GM23248 (cell line): ENCODE measurements at regions not wholly inside any gene's neighbourhood (a gene's known extent, or its start where the extent isn't known, plus 50 kb on each side); places are given as distances from the start of the nearest gene placed in this dataset.

Experiments used
- DNase-seq: peaks from one replicate; pipeline ENCODE4 v3.0.0-alpha.2; 2015
- H2AFZ ChIP-seq: fragments of 200-600 bp; sonication (generic); 2 replicates; pipeline ENCODE4 v1.6.1; 2016; ENCODE audit warnings: antibody characterized with exemption
- H3F3A ChIP-seq: fragments of 200-600 bp; sonication (generic); 2 replicates; pipeline ENCODE4 v1.6.1; 2016; ENCODE audit warnings: mild to moderate bottlenecking, antibody characterized with exemption, mixed run types; ENCODE audit not compliant: insufficient read depth
- H3K27ac ChIP-seq: fragments of 200-600 bp; sonication (generic); 2 replicates; pipeline ENCODE4 v1.5.1; 2016; ENCODE audit warnings: mild to moderate bottlenecking
- H3K27me3 ChIP-seq: fragments of 200-600 bp; sonication (generic); replicated peaks from 2 replicates; pipeline ENCODE4 v1.6.1; 2016; ENCODE audit warnings: mild to moderate bottlenecking; ENCODE audit not compliant: insufficient read depth
- H3K36me3 ChIP-seq: fragments of 200-600 bp; sonication (generic); 2 replicates; pipeline ENCODE4 v1.6.1; 2016; ENCODE audit warnings: low read depth, mild to moderate bottlenecking
- H3K4me1 ChIP-seq: fragments of 200-600 bp; sonication (generic); 2 replicates; pipeline ENCODE4 v1.6.1; 2016; ENCODE audit warnings: mild to moderate bottlenecking; ENCODE audit not compliant: insufficient read depth
- H3K4me2 ChIP-seq: fragments of 200-600 bp; sonication (generic); one replicate; pipeline ENCODE4 v1.6.1; 2016; ENCODE audit warnings: mild to moderate bottlenecking; ENCODE audit not compliant: unreplicated experiment
- H3K4me3 ChIP-seq: fragments of 200-600 bp; sonication (generic); 2 replicates; pipeline ENCODE4 v1.5.1; 2016; ENCODE audit warnings: mild to moderate bottlenecking
- H3K79me2 ChIP-seq: fragments of 200-600 bp; sonication (generic); 2 replicates; pipeline ENCODE4 v1.6.1; 2016; ENCODE audit warnings: mild to moderate bottlenecking; ENCODE audit not compliant: insufficient read depth
- H3K9ac ChIP-seq: fragments of 200-600 bp; sonication (generic); 2 replicates; pipeline ENCODE4 v1.6.1; 2016; ENCODE audit warnings: mild to moderate bottlenecking
- H3K9me2 ChIP-seq: fragments of 200-600 bp; sonication (generic); 2 replicates; pipeline ENCODE4 v1.6.1; 2016; ENCODE audit warnings: mixed run types, mild to moderate bottlenecking, moderate library complexity; ENCODE audit not compliant: insufficient read depth
- H3K9me3 ChIP-seq: fragments of 200-600 bp; sonication (generic); one replicate; pipeline ENCODE4 v1.6.1; 2017; ENCODE audit warnings: low read depth
- H4K20me1 ChIP-seq: fragments of 200-600 bp; sonication (generic); 2 replicates; pipeline ENCODE4 v1.6.0; 2016; ENCODE audit not compliant: insufficient read depth
- EZH2 ChIP-seq: fragments of 200-600 bp; sonication (generic); IDR thresholded peaks from 2 replicates; pipeline ENCODE4 v1.6.1; 2018; ENCODE audit warnings: antibody characterized with exemption, mild to moderate bottlenecking; ENCODE audit not compliant: insufficient read depth, poor library complexity, severe bottlenecking
- EZH2phosphoT487 ChIP-seq: fragments of 200-600 bp; sonication (generic); IDR thresholded peaks from 2 replicates; pipeline ENCODE4 v1.6.1; 2018; ENCODE audit warnings: antibody characterized with exemption, moderate library complexity, mild to moderate bottlenecking, low read depth; ENCODE audit not compliant: insufficient read depth
- WGBS, 2 experiments: methylation state at CpG; one replicate each; pipeline ENCODE4 v1.1.6; 2015 to 2017; ENCODE audit warnings: low lambda C conversion rate in 2 of 2, low coverage in 1 of 2; ENCODE audit errors: missing lambda C conversion rate in 2 of 2; 5-methylcytosine and 5-hydroxymethylcytosine counted together
- in situ Hi-C: fragments of 300-500 bp; cut with MboI; formaldehyde crosslinking; loops from 2 replicates; pipeline ENCODE4 v1.15.0; 2020

DNA sequence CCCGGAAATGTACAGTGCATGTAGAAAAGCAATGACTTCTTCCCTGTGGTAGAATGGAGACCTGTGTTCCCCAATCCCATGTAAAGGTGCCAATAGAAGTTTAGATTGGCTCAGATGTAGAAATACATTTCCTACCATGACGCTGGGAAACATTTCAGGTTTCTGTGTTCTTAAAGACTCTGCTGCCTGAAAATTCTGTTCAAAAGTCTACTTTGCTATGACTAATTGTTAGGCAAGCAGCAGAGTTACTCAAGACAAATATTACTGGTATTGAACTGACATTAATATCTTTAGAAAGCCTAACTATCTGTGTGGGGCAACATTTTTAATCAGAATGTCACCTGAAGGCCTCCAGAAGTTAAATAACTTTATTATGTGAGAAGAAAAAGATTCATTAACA lies 75.5 kb upstream of the ELL2 start:
- Histone ChIP-seq H3K79me2 (no peaks in the 10 kb centered on the region), H3K4me1 (peaks cover 19% of the 10 kb centered on the region), H4K20me1 (no peaks in the 10 kb centered on the region), H3K27me3 (no peaks in the 10 kb centered on the region), H3K9me2 (no peaks in the 10 kb centered on the region), H3K4me2 (peak overlapping the region; percentile 16), H3K4me3 (no peak overlapping the region), H3K36me3 (no peaks in the 10 kb centered on the region), H3F3A (peaks cover 35% of the 10 kb centered on the region), H3K27ac (peak overlapping the region; percentile 20), H3K9me3 (no peaks in the 10 kb centered on the region), H3K9ac (no peak overlapping the region), H2AFZ (peak overlapping the region; percentile 24)
- in situ Hi-C loops = no loop called here
- TF ChIP-seq EZH2 (no peak), EZH2phosphoT487 (no peak)
- DNase-seq = peak; percentile 70
- WGBS, 2 experiments = 88% methylated on average over 2 of the region's 2 CpGs

DNA sequence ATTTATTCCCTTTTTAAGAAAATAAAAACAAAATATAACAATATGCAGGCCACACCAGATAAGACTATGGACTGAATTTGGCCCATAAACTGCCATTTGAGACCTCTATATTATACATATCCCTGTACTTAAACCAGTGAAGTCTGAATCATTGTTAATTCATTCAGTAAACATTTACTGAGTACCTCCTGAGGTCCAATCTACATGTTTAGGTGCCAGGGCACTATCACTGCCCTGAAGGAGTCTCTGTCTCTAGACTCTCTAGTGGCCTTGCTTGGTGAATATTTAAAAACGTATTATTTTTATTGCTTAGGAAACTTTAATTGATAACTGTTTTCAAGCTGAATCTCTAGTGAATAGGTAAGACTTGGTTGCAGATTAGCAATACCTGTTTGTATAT lies 74.7 kb upstream of the ELL2 start:
- H3K27me3 ChIP-seq = no peaks in the 10 kb centered on the region
- no peak overlapping the region; the same call in 1 of the 2 replicates for H3K27ac ChIP-seq
- in situ Hi-C loops = no loop called here
- no peak overlapping the region for H3K4me3 ChIP-seq
- WGBS, 2 experiments = 98 to 100% methylated on average over 1 of the region's 1 CpG
- H3K9ac ChIP-seq = no peak overlapping the region
- H3K4me2 ChIP-seq = no peak overlapping the region
- no peak overlapping the region for H2AFZ ChIP-seq
- no peaks in the 10 kb centered on the region for H3K9me2 ChIP-seq
- H3F3A ChIP-seq = peaks cover 41% of the 10 kb centered on the region
- no peaks in the 10 kb centered on the region for H4K20me1 ChIP-seq
- no peaks in the 10 kb centered on the region for H3K36me3 ChIP-seq
- H3K4me1 ChIP-seq = peaks cover 27% of the 10 kb centered on the region
- no peak for DNase-seq
- no peaks in the 10 kb centered on the region for H3K9me3 ChIP-seq
- no peaks in the 10 kb centered on the region for H3K79me2 ChIP-seq
- TF ChIP-seq EZH2 (no peak), EZH2phosphoT487 (no peak)

DNA sequence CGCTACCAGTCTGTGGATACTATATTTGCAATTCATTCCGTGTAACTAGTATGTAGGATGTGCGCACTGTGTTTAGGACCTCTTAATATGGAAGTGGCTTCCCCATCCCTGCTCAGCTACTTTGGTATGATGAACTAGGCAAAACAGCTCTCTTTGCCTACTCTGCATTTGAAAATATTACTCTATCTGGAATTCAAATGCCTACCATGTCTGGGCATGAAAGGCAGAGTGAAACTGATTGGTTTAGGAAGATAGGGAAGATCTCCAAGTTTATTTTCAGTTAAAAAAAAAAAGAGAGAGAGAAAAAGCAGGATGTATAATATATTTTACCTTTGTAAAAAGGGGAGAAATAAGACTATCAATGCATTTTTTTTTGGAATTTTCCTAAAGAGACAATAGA lies 74.1 kb upstream of the ELL2 start:
- Histone ChIP-seq H3K4me3 (no peak overlapping the region), H3K4me2 (no peak overlapping the region), H3K9ac (no peak overlapping the region), H2AFZ (no peak overlapping the region), H4K20me1 (no peaks in the 10 kb centered on the region), H3K27me3 (no peaks in the 10 kb centered on the region), H3K4me1 (peaks cover 32% of the 10 kb centered on the region), H3K36me3 (no peaks in the 10 kb centered on the region), H3K27ac (no peak overlapping the region), H3K9me3 (no peaks in the 10 kb centered on the region), H3K79me2 (no peaks in the 10 kb centered on the region), H3F3A (peaks cover 43% of the 10 kb centered on the region), H3K9me2 (no peaks in the 10 kb centered on the region)
- no peak for DNase-seq
- WGBS, 2 experiments = 96 to 97% methylated on average over 3 of the region's 3 CpGs
- in situ Hi-C loops = no loop called here
- no peak for TF ChIP-seq EZH2
- no peak for TF ChIP-seq EZH2phosphoT487

DNA sequence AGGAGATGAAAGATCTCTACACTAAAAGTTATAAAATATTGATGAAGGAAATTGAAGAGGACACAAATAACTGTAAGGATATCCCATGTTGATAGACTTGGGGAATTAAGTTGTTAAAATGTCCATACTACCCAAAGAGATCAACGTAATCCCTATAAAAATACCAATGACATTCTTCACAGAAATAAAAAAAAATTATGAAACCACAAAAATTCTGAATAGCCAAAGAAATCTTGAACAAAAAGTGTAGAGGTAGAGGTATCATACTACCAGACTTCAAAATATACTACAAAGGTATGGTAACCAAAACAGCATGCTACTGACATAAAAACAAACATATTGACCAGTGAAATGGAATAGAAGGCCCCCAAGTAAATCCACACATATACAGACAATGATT lies 71.5 kb upstream of the ELL2 start:
- Histone ChIP-seq H4K20me1 (no peaks in the 10 kb centered on the region), H3K9me3 (no peaks in the 10 kb centered on the region), H3K9me2 (peaks cover 6% of the 10 kb centered on the region; the same call in 1 of the 2 replicates), H3K4me1 (peaks cover 43% of the 10 kb centered on the region), H3K36me3 (no peaks in the 10 kb centered on the region), H2AFZ (no peak overlapping the region), H3K4me2 (no peak overlapping the region), H3K27me3 (no peaks in the 10 kb centered on the region), H3K27ac (peak overlapping the region; percentile 74; the same call in 1 of the 2 replicates), H3K79me2 (peaks cover 16% of the 10 kb centered on the region; the same call in 1 of the 2 replicates), H3K4me3 (no peak overlapping the region), H3K9ac (no peak overlapping the region), H3F3A (peaks cover 50% of the 10 kb centered on the region)
- no peak for TF ChIP-seq EZH2phosphoT487
- no peak for DNase-seq
- in situ Hi-C loops = no loop called here
- 81 to 90% methylated on average over 1 of the region's 1 CpG for WGBS, 2 experiments

DNA sequence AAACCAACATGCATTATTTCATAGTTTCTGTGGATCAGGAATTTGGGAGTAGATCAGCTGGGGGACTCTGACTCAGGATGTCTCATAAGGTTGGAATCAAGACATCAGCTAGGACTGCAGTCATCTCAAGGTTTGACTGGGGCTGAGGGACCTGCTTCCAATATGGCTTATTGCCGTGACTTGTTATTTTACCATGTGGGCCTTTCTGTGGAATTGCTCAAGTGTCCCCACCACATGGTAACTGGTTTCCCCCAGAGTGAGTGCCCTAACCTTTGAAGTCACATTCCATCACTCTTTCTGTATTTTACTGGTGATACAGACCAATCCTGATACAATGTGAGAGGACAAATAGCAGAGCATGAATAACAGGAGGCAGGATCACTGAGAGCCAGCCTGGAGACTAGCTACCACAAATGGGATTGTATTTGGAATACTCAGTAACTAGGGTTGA lies 70.2 kb upstream of the ELL2 start:
- peak; percentile 89 for DNase-seq
- Histone ChIP-seq H3K4me1 (peaks cover 48% of the 10 kb centered on the region), H3F3A (peaks cover 50% of the 10 kb centered on the region), H3K9me2 (peaks cover 6% of the 10 kb centered on the region; the same call in 1 of the 2 replicates), H3K9ac (peak overlapping the region; percentile 9; the same call in 1 of the 2 replicates), H4K20me1 (no peaks in the 10 kb centered on the region), H3K79me2 (peaks cover 24% of the 10 kb centered on the region), H3K9me3 (no peaks in the 10 kb centered on the region), H2AFZ (peak overlapping the region; percentile 35; the same call in 1 of the 2 replicates), H3K4me2 (peak overlapping the region; percentile 31), H3K4me3 (no peak overlapping the region), H3K36me3 (no peaks in the 10 kb centered on the region), H3K27ac (peak overlapping the region; percentile 74), H3K27me3 (no peaks in the 10 kb centered on the region)
- in situ Hi-C loops = no loop called here
- 0% methylated on average over 1 of the region's 1 CpG for WGBS, 2 experiments
- no peak for TF ChIP-seq EZH2phosphoT487
- no peak for TF ChIP-seq EZH2
